CD14-positive monocyte (primary cell): ENCODE measurements at regions not wholly inside any gene's neighbourhood (a gene's known extent, or its start where the extent isn't known, plus 50 kb on each side); places are given as distances from the start of the nearest gene placed in this dataset.
A peak's percentile ranks its signal among the peaks of the same experiment; 100 is the strongest.

Experiments used
- DNase-seq, 3 donors: peaks; one replicate each; pipeline ENCODE4 v3.0.0-alpha.2; 2011 to 2022
- H2AFZ ChIP-seq: 2 replicates; pipeline ENCODE4 v1.6.0; 2012; ENCODE audit warnings: mild to moderate bottlenecking, low read depth, low read length, inconsistent platforms; ENCODE audit not compliant: insufficient read depth, poor library complexity, severe bottlenecking
- H3K27ac ChIP-seq, 2 donors: 1 replicate in 1 of 2; 2 replicates in 1 of 2; pipeline ENCODE4 v1.5.1; 2012 to 2013; ENCODE audit warnings: low read length in 2 of 2, control low read depth in 1 of 2, inconsistent platforms in 1 of 2, low read depth in 1 of 2, mild to moderate bottlenecking in 1 of 2
- H3K27me3 ChIP-seq, 2 donors: one replicate each; pipeline versions ENCODE4 v1.6.0 to v1.6.1; 2011 to 2013; ENCODE audit warnings: low read length in 2 of 2; ENCODE audit not compliant: control insufficient read depth in 2 of 2, insufficient read depth in 2 of 2
- H3K36me3 ChIP-seq, 2 donors: replicated peaks in 1 of 2; 1 replicate in 1 of 2; 2 replicates in 1 of 2; pipeline versions ENCODE4 v1.5.1 to v1.6.1; 2012 to 2013; ENCODE audit warnings: low read length in 2 of 2, control low read depth in 1 of 2, inconsistent platforms in 1 of 2, mild to moderate bottlenecking in 1 of 2; ENCODE audit not compliant: insufficient read depth in 2 of 2, control insufficient read depth in 1 of 2
- H3K4me1 ChIP-seq, 2 donors: 1 replicate in 1 of 2; 2 replicates in 1 of 2; pipeline versions ENCODE4 v1.5.1 to v1.6.1; 2012 to 2013; ENCODE audit warnings: low read length in 2 of 2, control low read depth in 1 of 2, inconsistent platforms in 1 of 2, mild to moderate bottlenecking in 1 of 2, moderate library complexity in 1 of 2; ENCODE audit not compliant: insufficient read depth in 2 of 2, control insufficient read depth in 1 of 2
- H3K4me2 ChIP-seq: replicated peaks from 2 replicates; pipeline ENCODE3; 2012; ENCODE audit warnings: low read length, moderate library complexity, mild to moderate bottlenecking; ENCODE audit not compliant: poor library complexity, severe bottlenecking; ENCODE audit errors: extremely low read depth
- H3K4me3 ChIP-seq, 3 experiments: fragments of 200-600 bp in 1 of 3; sonication (generic) in 1 of 3; replicated peaks in 1 of 3; 1 replicate in 2 of 3; 2 replicates in 1 of 3; pipeline ENCODE4 v1.5.1; 2011 to 2013; ENCODE audit warnings: low read length in 3 of 3, mild to moderate bottlenecking in 3 of 3, control low read depth in 2 of 3, low read depth in 2 of 3, inconsistent platforms in 1 of 3, moderate library complexity in 1 of 3
- H3K79me2 ChIP-seq: 2 replicates; pipeline ENCODE4 v1.6.0; 2012; ENCODE audit warnings: mild to moderate bottlenecking, control low read depth, inconsistent platforms, low read length, moderate library complexity; ENCODE audit not compliant: insufficient read depth
- H3K9ac ChIP-seq: 2 replicates; pipeline ENCODE4 v1.6.0; 2017; ENCODE audit warnings: low read length, mild to moderate bottlenecking; ENCODE audit not compliant: insufficient read depth, poor library complexity, severe bottlenecking
- H3K9me3 ChIP-seq, 2 donors: replicated peaks in 1 of 2; 1 replicate in 1 of 2; 2 replicates in 1 of 2; pipeline versions ENCODE4 v1.5.1 to v1.6.1; 2012 to 2013; ENCODE audit warnings: low read length in 2 of 2, control low read depth in 1 of 2; ENCODE audit not compliant: control insufficient read depth in 1 of 2, insufficient read depth in 1 of 2
- H4K20me1 ChIP-seq: 2 replicates; pipeline ENCODE4 v1.6.0; 2012; ENCODE audit warnings: mild to moderate bottlenecking, low read length, control low read depth, moderate library complexity; ENCODE audit not compliant: insufficient read depth
- H3K27ac Mint-ChIP-seq, 7 donors: one replicate each; pipeline ENCODE4 v1.8.0; 2020; ENCODE audit warnings: mild to moderate bottlenecking in 7 of 7, mixed read lengths in 7 of 7, moderate library complexity in 6 of 7, inconsistent platforms in 2 of 7
- H3K27me3 Mint-ChIP-seq, 3 donors: one replicate each; pipeline ENCODE4 v1.8.0; 2021 to 2022; ENCODE audit warnings: low read depth in 3 of 3, mild to moderate bottlenecking in 3 of 3, mixed read lengths in 3 of 3, moderate library complexity in 3 of 3, inconsistent platforms in 1 of 3
- H3K36me3 Mint-ChIP-seq, 2 donors: one replicate each; pipeline ENCODE4 v1.8.0; 2020; ENCODE audit warnings: mixed read lengths in 2 of 2, inconsistent platforms in 1 of 2, mild to moderate bottlenecking in 1 of 2
- H3K4me1 Mint-ChIP-seq: one replicate; pipeline ENCODE4 v1.8.0; 2020; ENCODE audit warnings: mild to moderate bottlenecking, mixed read lengths
- H3K4me3 Mint-ChIP-seq, 2 donors: one replicate each; pipeline ENCODE4 v1.8.0; 2020; ENCODE audit warnings: mild to moderate bottlenecking in 2 of 2, mixed read lengths in 2 of 2, moderate library complexity in 1 of 2
- H3K9me3 Mint-ChIP-seq, 7 donors: one replicate each; pipeline ENCODE4 v1.8.0; 2020 to 2022; ENCODE audit warnings: mixed read lengths in 7 of 7, mild to moderate bottlenecking in 6 of 7, moderate library complexity in 6 of 7, inconsistent platforms in 2 of 7
- CTCF ChIP-seq: fragments of 200-600 bp; IDR thresholded peaks from one replicate; pipeline ENCODE4 v1.8.0; 2022; ENCODE audit warnings: antibody characterized with exemption, mild to moderate bottlenecking
- WGBS: methylation state at CpG from one replicate; pipeline ENCODE4 v1.1.5; 2013; ENCODE audit warnings: missing lambda C conversion rate; ENCODE audit not compliant: insufficient coverage; 5-methylcytosine and 5-hydroxymethylcytosine counted together
- intact Hi-C, 2 donors: fragments of 100-400 bp; cut with micrococcal nuclease; formaldehyde crosslinking; loops; one replicate each; pipeline versions ENCODE4 v1.15.0 to v1.15.1; 2023

GRCh38 chr6:28634761-28635546, 109.3 kb downstream of the GPX5 start:
- no peak overlapping the region for H2AFZ ChIP-seq
- no peaks in the 10 kb centered on the region for H3K79me2 ChIP-seq
- Mint-ChIP-seq H3K27me3 (peaks cover 42 to 64% (median 56%) of the 10 kb centered on the region in 3 donors), H3K4me3 (peak overlapping the region in 1 of 2 donors; percentile 85), H3K4me1 (peaks cover 5% of the 10 kb centered on the region), H3K27ac (no peak overlapping the region), H3K9me3 (peaks cover 8 to 30% (median 23%) of the 10 kb centered on the region in 7 donors), H3K36me3 (no peaks in the 10 kb centered on the region)
- peaks cover 38 to 52% of the 10 kb centered on the region in 2 donors for H3K27me3 ChIP-seq
- no peaks in the 10 kb centered on the region for H3K36me3 ChIP-seq
- no peaks in the 10 kb centered on the region for H4K20me1 ChIP-seq
- WGBS, result 3% methylated on average over 43 of the region's 48 CpGs
- H3K4me2 ChIP-seq, result no peak overlapping the region
- no peaks in the 10 kb centered on the region for H3K4me1 ChIP-seq
- H3K4me3 ChIP-seq, result no peak overlapping the region
- H3K9ac ChIP-seq, result no peak overlapping the region
- H3K9me3 ChIP-seq, result peaks cover 20 to 45% of the 10 kb centered on the region in 2 donors
- intact Hi-C loops, result no loop called here
- no peak for TF ChIP-seq CTCF
- DNase-seq, result no peak
- H3K27ac ChIP-seq, result no peak overlapping the region

- Histone ChIP-seq H3K36me3 (no peaks in the 10 kb centered on the region), H3K4me2 (no peak overlapping the region), H3K79me2 (no peaks in the 10 kb centered on the region), H3K27ac (no peak overlapping the region), H2AFZ (no peak overlapping the region), H3K4me3 (no peak overlapping the region), H3K4me1 (no peaks in the 10 kb centered on the region), H4K20me1 (no peaks in the 10 kb centered on the region), H3K9ac (no peak overlapping the region), H3K27me3 (peaks cover 38 to 52% of the 10 kb centered on the region in 2 donors), H3K9me3 (peaks cover 22 to 45% of the 10 kb centered on the region in 2 donors)
- Mint-ChIP-seq H3K4me1 (peaks cover 5% of the 10 kb centered on the region), H3K27ac (no peak overlapping the region), H3K27me3 (peaks cover 42 to 62% (median 56%) of the 10 kb centered on the region in 3 donors), H3K36me3 (no peaks in the 10 kb centered on the region), H3K9me3 (peaks cover 8 to 32% (median 28%) of the 10 kb centered on the region in 7 donors), H3K4me3 (peak overlapping the region in 1 of 2 donors; percentile 85)
- WGBS, result 0% methylated on average over 4 of the region's 20 CpGs
- no peak for TF ChIP-seq CTCF
- DNase-seq, result no peak
- intact Hi-C loops, result no loop called here
Measured at GRCh38 chr6:28635547-28636158, 110.0 kb downstream of the GPX5 start.
